ENCODE measurements at regions not wholly inside any gene's neighbourhood (a gene's known extent, or its start where the extent isn't known, plus 50 kb on each side); places are given as distances from the start of the nearest gene placed in this dataset.

GRCh38 chr7:68246189-68246633 lies 1249.6 kb downstream of the TYW1 start:
- ATAC-seq (ENCODE audit: low read depth) (no peak), DNase-seq (no peak)
- H3K18ac ChIP-seq (ENCODE audit: low read depth, low read length), result no peak overlapping the region
- POLR2A ChIA-PET (ENCODE audit: unreplicated experiment), result no interaction called here
- H2AFZ ChIP-seq (replicated peaks; ENCODE audit: low read length, poor library complexity), result no peak overlapping the region
- H2AK5ac ChIP-seq (ENCODE audit: low read depth, low read length), result no peak overlapping the region
- no peak overlapping the region for H3K9ac ChIP-seq (ENCODE audit: low read depth, low read length)
- H2BK120ac ChIP-seq (ENCODE audit: low read depth, low read length), result no peak overlapping the region
- WGBS, 2 experiments (ENCODE audit: extremely low coverage in 2 of 2, insufficient read length in 1 of 2), result 33% methylated on average over 1 of the region's 4 CpGs; no CpG with 5 or more reads in 1 of the 2 experiments
- H3K79me1 ChIP-seq (ENCODE audit: low read depth in 1 of 2, low read length in 2 of 2), result no peaks in the 10 kb centered on the region
- H3K4me1 ChIP-seq (ENCODE audit: control insufficient read depth, insufficient read depth, low read length), result no peaks in the 10 kb centered on the region
- no peak overlapping the region for H3K14ac ChIP-seq (replicated peaks; ENCODE audit: low read depth, low read length)
- no peak overlapping the region for H2BK15ac ChIP-seq (ENCODE audit: low read depth, low read length)
- CTCF ChIA-PET, result no interaction called here
- no peak overlapping the region for H3K4me3 ChIP-seq (ENCODE audit: insufficient read depth, low read depth, low read length)
- H3K4ac ChIP-seq (ENCODE audit: low read depth, low read length), result no peak overlapping the region
- no peak overlapping the region for H3K4me2 ChIP-seq (ENCODE audit: low read depth, low read length)
- no peak overlapping the region for H4K8ac ChIP-seq (ENCODE audit: low read depth in 2 of 2, low read length in 2 of 2)
- no peak overlapping the region for H3K56ac ChIP-seq (ENCODE audit: extremely low read depth, insufficient read depth, low read length)
- H3K9me1 ChIP-seq (ENCODE audit: insufficient read depth, low read length), result no peaks in the 10 kb centered on the region
- no peaks in the 10 kb centered on the region for H3K27me3 ChIP-seq (ENCODE audit: control insufficient read depth, insufficient read depth, low read length)
- in situ Hi-C loops (cut with MboI; ENCODE audit: low sequenced_read_pairs) (no loop called here), dilution Hi-C loops (cut with HindIII; ENCODE audit: low sequenced_read_pairs, unreplicated experiment) (no loop called here), intact Hi-C loops (cut with micrococcal nuclease) (no loop called here)
- H2AK9ac ChIP-seq (replicated peaks; ENCODE audit: low read depth, low read length, poor library complexity), result no peak overlapping the region
- no TSS peak for BruUV-seq (replicated peaks)
- H4K5ac ChIP-seq (ENCODE audit: low read depth, low read length), result no peak overlapping the region
- H2BK5ac ChIP-seq (ENCODE audit: low read depth, low read length, poor library complexity, severe bottlenecking), result no peak overlapping the region
- no peak overlapping the region for H2BK20ac ChIP-seq (ENCODE audit: low read depth, low read length)
- H3K36me3 ChIP-seq (ENCODE audit: control insufficient read depth, insufficient read depth, low read length), result no peaks in the 10 kb centered on the region
- no peak overlapping the region for H3K27ac ChIP-seq (ENCODE audit: insufficient read depth, low read length)
- H3K23ac ChIP-seq (ENCODE audit: low read depth, low read length), result no peak overlapping the region
- H4K91ac ChIP-seq (ENCODE audit: insufficient read depth, low read depth, low read length), result no peak overlapping the region
- no peaks in the 10 kb centered on the region for H4K20me1 ChIP-seq (ENCODE audit: insufficient read depth, low read length)
- TF ChIP-seq RFX5 (IDR thresholded peaks at IDR 0.05; ENCODE audit: low read depth, low read length), result no peak
- no peak for TF ChIP-seq SMC3 (IDR thresholded peaks at IDR 0.05; ENCODE audit: low read depth, low read length)
- TF ChIP-seq MAZ (IDR thresholded peaks at IDR 0.05; ENCODE audit: borderline replicate concordance, low read depth, low read length), result no peak
- TF ChIP-seq, protein P1, sequence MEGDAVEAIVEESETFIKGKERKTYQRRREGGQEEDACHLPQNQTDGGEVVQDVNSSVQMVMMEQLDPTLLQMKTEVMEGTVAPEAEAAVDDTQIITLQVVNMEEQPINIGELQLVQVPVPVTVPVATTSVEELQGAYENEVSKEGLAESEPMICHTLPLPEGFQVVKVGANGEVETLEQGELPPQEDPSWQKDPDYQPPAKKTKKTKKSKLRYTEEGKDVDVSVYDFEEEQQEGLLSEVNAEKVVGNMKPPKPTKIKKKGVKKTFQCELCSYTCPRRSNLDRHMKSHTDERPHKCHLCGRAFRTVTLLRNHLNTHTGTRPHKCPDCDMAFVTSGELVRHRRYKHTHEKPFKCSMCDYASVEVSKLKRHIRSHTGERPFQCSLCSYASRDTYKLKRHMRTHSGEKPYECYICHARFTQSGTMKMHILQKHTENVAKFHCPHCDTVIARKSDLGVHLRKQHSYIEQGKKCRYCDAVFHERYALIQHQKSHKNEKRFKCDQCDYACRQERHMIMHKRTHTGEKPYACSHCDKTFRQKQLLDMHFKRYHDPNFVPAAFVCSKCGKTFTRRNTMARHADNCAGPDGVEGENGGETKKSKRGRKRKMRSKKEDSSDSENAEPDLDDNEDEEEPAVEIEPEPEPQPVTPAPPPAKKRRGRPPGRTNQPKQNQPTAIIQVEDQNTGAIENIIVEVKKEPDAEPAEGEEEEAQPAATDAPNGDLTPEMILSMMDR (conservative IDR thresholded peaks at IDR 0.05; ENCODE audit: low read depth, low read length), result no peak
- no peak for TF ChIP-seq POLR2A (IDR thresholded peaks at IDR 0.05; ENCODE audit: low read depth, low read length)
- no peak for TF ChIP-seq MXI1 (IDR thresholded peaks at IDR 0.05; ENCODE audit: borderline replicate concordance, low read depth, low read length)
- no peak for TF ChIP-seq RCOR1 (IDR thresholded peaks at IDR 0.05; ENCODE audit: insufficient replicate concordance, low read length)
- peaks cover 13% of the 10 kb centered on the region; the same call in 1 of the 2 replicates for H3K9me3 ChIP-seq (ENCODE audit: control insufficient read depth, insufficient read depth, low read length)

All from IMR-90 (cell line).